Immature natural killer cell (primary cell): ENCODE measurements at regions not wholly inside any gene's neighbourhood (a gene's known extent, or its start where the extent isn't known, plus 50 kb on each side); places are given as distances from the start of the nearest gene placed in this dataset.

Source experiments
- DNase-seq, 3 donors: peaks; one replicate each; pipeline ENCODE4 v3.0.0; 2022; ENCODE audit warnings: mixed read lengths in 1 of 3
- H3K27ac Mint-ChIP-seq, 6 donors: one replicate each; pipeline ENCODE4 v1.8.0; 2020; ENCODE audit warnings: mixed read lengths in 6 of 6, mild to moderate bottlenecking in 5 of 6, inconsistent platforms in 4 of 6, moderate library complexity in 3 of 6
- H3K27me3 Mint-ChIP-seq, 3 donors: one replicate each; pipeline ENCODE4 v1.8.0; 2020 to 2021; ENCODE audit warnings: low read depth in 3 of 3, mild to moderate bottlenecking in 3 of 3, mixed read lengths in 3 of 3, moderate library complexity in 3 of 3, inconsistent platforms in 1 of 3
- H3K36me3 Mint-ChIP-seq, 3 donors: one replicate each; pipeline ENCODE4 v1.8.0; 2020; ENCODE audit warnings: mixed read lengths in 3 of 3, inconsistent platforms in 2 of 3, mild to moderate bottlenecking in 2 of 3
- H3K4me1 Mint-ChIP-seq, 2 donors: one replicate each; pipeline ENCODE4 v1.8.0; 2020; ENCODE audit warnings: inconsistent platforms in 2 of 2, mild to moderate bottlenecking in 2 of 2, mixed read lengths in 2 of 2, moderate library complexity in 1 of 2
- H3K4me3 Mint-ChIP-seq, 5 donors: one replicate each; pipeline ENCODE4 v1.8.0; 2020; ENCODE audit warnings: mild to moderate bottlenecking in 5 of 5, mixed read lengths in 5 of 5, inconsistent platforms in 3 of 5, moderate library complexity in 3 of 5
- H3K9me3 Mint-ChIP-seq, 6 donors: one replicate each; pipeline ENCODE4 v1.8.0; 2020; ENCODE audit warnings: mild to moderate bottlenecking in 6 of 6, mixed read lengths in 6 of 6, inconsistent platforms in 4 of 6, moderate library complexity in 3 of 6

- Mint-ChIP-seq H3K36me3 (no peaks in the 10 kb centered on the region), H3K4me3 (no peak overlapping the region), H3K9me3 (peaks cover 1 to 10% (median 3%) of the 10 kb centered on the region in 6 donors), H3K27ac (no peak overlapping the region), H3K27me3 (peaks cover 0 to 3% (median 2%) of the 10 kb centered on the region in 3 donors), H3K4me1 (no peaks in the 10 kb centered on the region)
- DNase-seq, result no peak
Observed at GRCh38 chr2:5497874-5498273, 194.3 kb upstream of the SOX11 start.

- Mint-ChIP-seq H3K36me3 (no peaks in the 10 kb centered on the region), H3K9me3 (peaks cover 1 to 6% (median 3%) of the 10 kb centered on the region in 6 donors), H3K4me3 (no peak overlapping the region), H3K4me1 (no peaks in the 10 kb centered on the region), H3K27ac (no peak overlapping the region), H3K27me3 (peaks cover 0 to 2% (median 0%) of the 10 kb centered on the region in 3 donors)
- no peak for DNase-seq
Observed at GRCh38 chr2:5501807-5502206, 190.4 kb upstream of the SOX11 start.

- Mint-ChIP-seq H3K27me3 (peaks cover 0 to 2% (median 0%) of the 10 kb centered on the region in 3 donors), H3K4me1 (no peaks in the 10 kb centered on the region), H3K9me3 (peaks cover 1 to 6% (median 3%) of the 10 kb centered on the region in 6 donors), H3K4me3 (no peak overlapping the region), H3K27ac (no peak overlapping the region), H3K36me3 (no peaks in the 10 kb centered on the region)
- DNase-seq, result no peak
Observed at GRCh38 chr2:5502385-5502784, 189.8 kb upstream of the SOX11 start.

- DNase-seq, result no peak
- peaks cover 0 to 6% (median under 1%) of the 10 kb centered on the region in 6 donors for H3K9me3 Mint-ChIP-seq
- no peaks in the 10 kb centered on the region for H3K36me3 Mint-ChIP-seq
- no peak overlapping the region for H3K27ac Mint-ChIP-seq
- H3K27me3 Mint-ChIP-seq, result no peaks in the 10 kb centered on the region
- H3K4me3 Mint-ChIP-seq, result no peak overlapping the region
- no peaks in the 10 kb centered on the region for H3K4me1 Mint-ChIP-seq
Observed at GRCh38 chr2:5504756-5505155, 187.4 kb upstream of the SOX11 start.

GRCh38 chr2:5507367-5507766 lies 184.8 kb upstream of the SOX11 start:
- peaks cover 0 to 6% (median 0%) of the 10 kb centered on the region in 6 donors for H3K9me3 Mint-ChIP-seq

GRCh38 chr2:5509362-5509761 lies 182.8 kb upstream of the SOX11 start:
- H3K4me1 Mint-ChIP-seq, result no peaks in the 10 kb centered on the region
- H3K36me3 Mint-ChIP-seq, result no peaks in the 10 kb centered on the region
- no peak overlapping the region for H3K27ac Mint-ChIP-seq
- H3K27me3 Mint-ChIP-seq, result no peaks in the 10 kb centered on the region
- no peak for DNase-seq
- no peak overlapping the region for H3K4me3 Mint-ChIP-seq
- H3K9me3 Mint-ChIP-seq, result peaks cover 0 to 3% (median 0%) of the 10 kb centered on the region in 6 donors

More at GRCh38 chr2:5507367-5507766, 184.8 kb upstream of the SOX11 start:
- DNase-seq, result no peak
- Mint-ChIP-seq H3K27me3 (no peaks in the 10 kb centered on the region), H3K4me3 (no peak overlapping the region), H3K27ac (no peak overlapping the region), H3K36me3 (no peaks in the 10 kb centered on the region), H3K4me1 (no peaks in the 10 kb centered on the region)

- H3K27me3 Mint-ChIP-seq, result no peaks in the 10 kb centered on the region
- H3K4me1 Mint-ChIP-seq, result no peaks in the 10 kb centered on the region
- no peaks in the 10 kb centered on the region for H3K36me3 Mint-ChIP-seq
- H3K27ac Mint-ChIP-seq, result no peak overlapping the region
- no peak for DNase-seq
- H3K4me3 Mint-ChIP-seq, result no peak overlapping the region
- peaks cover 0 to 2% (median 0%) of the 10 kb centered on the region in 6 donors for H3K9me3 Mint-ChIP-seq
Observed at GRCh38 chr2:5510082-5510481, 182.1 kb upstream of the SOX11 start.

- H3K4me1 Mint-ChIP-seq, result no peaks in the 10 kb centered on the region
- no peak overlapping the region for H3K27ac Mint-ChIP-seq
- no peak overlapping the region for H3K4me3 Mint-ChIP-seq
- DNase-seq, result no peak
- no peaks in the 10 kb centered on the region for H3K36me3 Mint-ChIP-seq
- no peaks in the 10 kb centered on the region for H3K27me3 Mint-ChIP-seq
- H3K9me3 Mint-ChIP-seq, result no peaks in the 10 kb centered on the region
Observed at GRCh38 chr2:5515693-5516092, 176.5 kb upstream of the SOX11 start.

GRCh38 chr2:5519286-5519685 lies 172.9 kb upstream of the SOX11 start:
- H3K9me3 Mint-ChIP-seq, result peaks cover 0 to 6% (median 0%) of the 10 kb centered on the region in 6 donors
- H3K27me3 Mint-ChIP-seq, result no peaks in the 10 kb centered on the region
- no peak for DNase-seq
- no peak overlapping the region for H3K4me3 Mint-ChIP-seq
- H3K27ac Mint-ChIP-seq, result no peak overlapping the region
- H3K36me3 Mint-ChIP-seq, result no peaks in the 10 kb centered on the region
- H3K4me1 Mint-ChIP-seq, result no peaks in the 10 kb centered on the region

GRCh38 chr2:5520463-5520972 lies 171.7 kb upstream of the SOX11 start:
- DNase-seq, result no peak
- Mint-ChIP-seq H3K27me3 (no peaks in the 10 kb centered on the region), H3K4me3 (no peak overlapping the region), H3K36me3 (no peaks in the 10 kb centered on the region), H3K27ac (no peak overlapping the region), H3K9me3 (peaks cover 0 to 6% (median 0%) of the 10 kb centered on the region in 6 donors), H3K4me1 (no peaks in the 10 kb centered on the region)

GRCh38 chr2:5521461-5521860 lies 170.7 kb upstream of the SOX11 start:
- Mint-ChIP-seq H3K4me1 (no peaks in the 10 kb centered on the region), H3K4me3 (no peak overlapping the region), H3K27me3 (peaks cover 0 to under 1% (median 0%) of the 10 kb centered on the region in 3 donors), H3K36me3 (no peaks in the 10 kb centered on the region), H3K27ac (no peak overlapping the region), H3K9me3 (peaks cover 0 to 6% (median 0%) of the 10 kb centered on the region in 6 donors)
- no peak for DNase-seq

- Mint-ChIP-seq H3K27me3 (peaks cover 0 to 2% (median 0%) of the 10 kb centered on the region in 3 donors), H3K4me3 (no peak overlapping the region), H3K36me3 (no peaks in the 10 kb centered on the region), H3K27ac (no peak overlapping the region), H3K9me3 (peaks cover 0 to 7% (median 3%) of the 10 kb centered on the region in 6 donors), H3K4me1 (no peaks in the 10 kb centered on the region)
- no peak for DNase-seq
Observed at GRCh38 chr2:5524551-5524950, 167.6 kb upstream of the SOX11 start.

- Mint-ChIP-seq H3K27ac (no peak overlapping the region), H3K4me3 (no peak overlapping the region), H3K4me1 (no peaks in the 10 kb centered on the region), H3K36me3 (no peaks in the 10 kb centered on the region), H3K27me3 (peaks cover 0 to 3% (median 3%) of the 10 kb centered on the region in 3 donors), H3K9me3 (peaks cover 0 to 20% (median 3%) of the 10 kb centered on the region in 6 donors)
- DNase-seq, result no peak
Observed at GRCh38 chr2:5528706-5529105, 163.5 kb upstream of the SOX11 start.

GRCh38 chr2:5530011-5530696 lies 162.0 kb upstream of the SOX11 start:
- Mint-ChIP-seq H3K27me3 (peaks cover 0 to 3% (median 3%) of the 10 kb centered on the region in 3 donors), H3K27ac (no peak overlapping the region), H3K4me1 (no peaks in the 10 kb centered on the region), H3K36me3 (no peaks in the 10 kb centered on the region), H3K9me3 (peaks cover 0 to 22% (median 3%) of the 10 kb centered on the region in 6 donors), H3K4me3 (no peak overlapping the region)
- DNase-seq, result no peak

- Mint-ChIP-seq H3K9me3 (peaks cover 0 to 29% (median 4%) of the 10 kb centered on the region in 6 donors), H3K4me3 (no peak overlapping the region), H3K36me3 (no peaks in the 10 kb centered on the region), H3K27ac (no peak overlapping the region), H3K27me3 (peaks cover 0 to 3% (median 2%) of the 10 kb centered on the region in 3 donors), H3K4me1 (no peaks in the 10 kb centered on the region)
- no peak for DNase-seq
Observed at GRCh38 chr2:5535301-5535700, 156.9 kb upstream of the SOX11 start.
